ENCODE measurements at regions not wholly inside any gene's neighbourhood (a gene's known extent, or its start where the extent isn't known, plus 50 kb on each side); places are given as distances from the start of the nearest gene placed in this dataset.
"Not testable (repeated sequence)": the region's sequence is repeated elsewhere in the genome, so short reads cannot be mapped to it uniquely, and the experiment has no call there.

DNA sequence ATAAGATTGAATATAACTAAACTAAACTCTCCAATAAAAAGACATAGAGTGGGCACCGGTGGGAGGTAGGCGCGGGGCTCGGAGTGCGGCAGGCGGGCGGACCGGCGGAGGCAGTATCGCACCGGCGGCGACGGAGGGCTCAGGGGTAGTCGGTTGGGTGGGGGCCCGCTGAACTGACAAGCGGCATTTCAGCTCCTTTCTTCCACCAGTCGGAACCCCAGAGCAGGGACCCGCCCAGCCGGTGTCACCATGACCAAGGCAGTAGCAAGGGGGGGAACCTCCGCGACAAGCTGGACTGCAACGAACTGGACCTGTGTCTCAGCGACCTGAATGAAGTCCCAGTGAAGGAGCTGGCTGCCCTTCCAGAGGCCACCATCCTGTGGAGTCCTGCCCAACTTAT, 156.7 kb downstream of the HINT1 start:
- no peak for ATAC-seq
- no peak for DNase-seq (ENCODE audit: low spot score)

DNA sequence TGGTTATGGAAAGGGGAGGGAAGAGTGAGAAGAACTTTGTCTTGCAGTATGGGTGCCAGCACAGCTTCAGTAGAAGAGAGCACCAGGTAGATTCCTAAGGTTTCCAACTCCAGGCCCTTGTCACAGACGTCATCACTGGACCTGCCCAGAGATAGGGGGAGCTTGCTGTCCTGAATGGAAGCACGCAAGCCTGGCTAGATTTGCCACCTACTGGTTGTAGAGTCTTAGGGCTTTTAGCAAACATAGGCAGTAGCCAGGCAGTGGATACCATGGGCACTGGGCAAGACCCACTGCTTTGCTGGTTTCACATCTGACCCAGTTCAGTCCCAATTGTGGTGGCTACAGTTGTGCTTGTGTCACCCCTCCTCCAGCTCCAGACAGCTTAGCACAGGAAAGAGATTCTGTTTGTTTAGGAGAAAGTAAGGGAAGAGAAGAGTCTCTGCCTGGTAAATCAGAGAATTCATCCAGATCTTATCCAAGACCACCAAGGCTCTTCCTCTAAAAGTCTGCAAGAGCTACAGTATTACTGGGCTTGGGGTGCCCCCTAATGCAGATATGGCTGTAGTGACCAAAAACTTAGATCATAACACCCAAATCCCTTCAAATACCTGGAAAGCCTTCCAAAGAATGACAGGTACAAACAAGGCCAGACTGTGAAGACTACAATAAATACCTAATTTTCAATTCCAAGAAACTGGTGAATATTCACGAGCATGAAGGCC, 158.9 kb downstream of the HINT1 start:
- DNase-seq (ENCODE audit: low spot score): no peak
- no peak for ATAC-seq

DNA sequence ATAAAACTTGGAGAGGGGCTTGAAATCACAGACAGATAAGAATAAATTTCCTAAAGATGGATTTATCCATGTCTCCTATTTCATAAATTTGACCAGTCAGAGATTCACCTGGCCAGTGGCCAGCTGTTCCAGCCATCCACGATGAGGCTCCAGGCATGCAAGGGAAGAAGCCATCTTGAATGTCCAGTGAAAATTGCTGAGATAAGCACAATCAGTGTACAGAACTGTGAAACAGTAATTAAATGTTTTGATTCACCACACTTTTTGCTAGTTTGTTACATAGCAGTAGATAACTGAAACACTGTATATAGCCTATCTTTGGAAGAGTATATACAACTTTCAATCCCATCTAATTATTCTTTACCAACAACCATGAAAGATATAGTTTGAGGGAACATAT, 163.5 kb downstream of the HINT1 start:
- ATAC-seq (no peak), DNase-seq (ENCODE audit: low spot score) (no peak)

DNA sequence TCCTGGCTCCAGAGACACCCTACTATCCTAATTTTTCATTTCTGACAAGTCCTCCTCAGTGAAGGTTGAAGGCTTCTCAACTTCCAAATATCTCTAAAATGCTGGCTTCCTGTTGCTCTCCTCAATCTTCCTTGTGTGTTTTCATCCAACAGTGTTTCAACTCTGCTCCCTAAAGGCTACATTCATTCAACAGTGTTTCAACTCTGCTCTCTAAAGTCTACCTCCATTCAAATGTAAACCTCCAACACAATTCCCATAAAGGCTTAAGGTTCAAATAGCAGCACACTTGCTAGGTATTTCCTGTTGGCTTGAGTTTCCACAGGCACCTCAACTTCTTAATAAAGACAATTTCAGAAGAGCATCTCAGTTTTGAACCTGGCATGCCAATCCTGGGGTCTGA, 164.8 kb downstream of the HINT1 start:
- DNase-seq (ENCODE audit: low spot score) (no peak), ATAC-seq (no peak)

DNA sequence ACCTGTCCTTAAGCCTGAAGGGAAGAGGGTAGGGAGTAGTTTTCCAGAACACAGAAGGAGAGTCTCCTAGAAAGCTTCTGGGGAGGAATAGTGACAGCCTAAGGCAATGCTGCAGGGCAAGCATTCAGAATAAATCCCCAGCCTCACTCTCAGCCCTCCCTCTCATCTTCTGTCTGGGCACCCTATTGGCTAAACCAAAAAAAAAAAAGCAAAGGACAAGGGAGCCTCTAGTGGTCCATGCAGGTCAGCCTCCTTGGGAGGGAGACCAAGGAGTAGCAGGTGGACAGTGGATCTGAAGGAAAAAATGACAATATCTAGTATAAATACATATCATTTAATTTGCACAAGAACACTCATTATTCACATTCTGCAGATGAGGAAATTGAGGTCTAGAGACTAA, 168.3 kb downstream of the HINT1 start:
- not testable (repeated sequence) for DNase-seq (ENCODE audit: low spot score); ATAC-seq

DNA sequence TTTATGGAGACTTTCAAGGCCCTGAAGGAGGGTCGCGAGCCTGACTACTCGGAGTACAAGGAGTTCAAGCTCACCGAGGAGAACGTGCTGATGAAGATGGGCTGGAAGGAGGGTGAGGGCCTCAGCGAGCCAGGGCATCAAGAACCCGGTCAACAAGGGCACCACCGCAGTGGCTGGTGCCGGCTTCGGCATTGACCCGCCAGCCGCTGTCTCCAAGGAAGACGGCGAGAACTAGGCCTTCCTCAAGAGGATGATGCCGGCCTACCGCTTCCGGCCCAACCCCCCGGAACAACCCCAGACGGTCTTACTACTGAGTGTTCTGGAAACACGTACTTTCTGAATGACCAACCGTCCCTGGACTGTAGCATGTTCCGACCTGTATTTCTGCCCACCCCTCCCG, 169.2 kb downstream of the HINT1 start:
- no peak for ATAC-seq
- DNase-seq (ENCODE audit: low spot score): no peak

- ATAC-seq (no peak), DNase-seq (ENCODE audit: low spot score) (no peak)
Observed at GRCh38 chr5:130995254-130995515, 169.9 kb downstream of the HINT1 start.

DNA sequence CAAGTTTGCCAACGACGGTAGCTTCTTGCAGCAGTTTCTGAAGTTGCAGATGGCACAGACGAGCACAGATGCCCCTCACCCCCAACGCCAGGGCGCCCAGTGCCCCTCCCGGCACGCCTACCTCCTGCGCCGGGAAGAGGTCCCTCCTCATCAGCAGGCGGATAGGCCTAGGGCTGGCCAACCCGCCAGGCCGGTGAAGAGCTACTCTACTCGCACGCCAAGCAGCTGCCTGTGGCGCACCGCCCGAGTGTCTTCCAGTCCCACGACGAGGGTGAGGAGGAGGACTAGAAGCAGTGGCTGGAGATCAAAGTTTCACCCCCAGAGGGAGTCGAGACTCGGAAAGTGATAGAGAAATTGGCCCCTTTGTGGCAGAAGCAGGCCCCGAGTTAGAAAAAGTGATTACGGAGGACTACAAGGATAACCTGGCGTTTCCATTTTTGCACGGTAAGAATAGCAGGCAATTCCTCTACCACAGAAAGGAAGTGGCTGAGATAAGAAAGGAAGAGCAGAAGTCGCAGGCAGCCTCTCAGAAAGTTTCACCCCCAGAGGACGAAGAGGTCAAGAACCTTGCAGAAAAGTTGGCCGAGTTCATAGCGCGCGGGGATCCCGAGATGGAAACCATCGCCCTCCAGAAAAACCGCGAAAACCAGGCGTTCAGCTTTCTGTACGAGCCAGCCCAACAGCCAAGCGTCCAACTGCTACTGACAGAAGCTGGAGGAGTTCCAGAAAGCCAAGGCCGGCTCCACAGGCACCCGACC, 170.4 kb downstream of the HINT1 start:
- no peak for ATAC-seq
- DNase-seq (ENCODE audit: low spot score): no peak

DNA sequence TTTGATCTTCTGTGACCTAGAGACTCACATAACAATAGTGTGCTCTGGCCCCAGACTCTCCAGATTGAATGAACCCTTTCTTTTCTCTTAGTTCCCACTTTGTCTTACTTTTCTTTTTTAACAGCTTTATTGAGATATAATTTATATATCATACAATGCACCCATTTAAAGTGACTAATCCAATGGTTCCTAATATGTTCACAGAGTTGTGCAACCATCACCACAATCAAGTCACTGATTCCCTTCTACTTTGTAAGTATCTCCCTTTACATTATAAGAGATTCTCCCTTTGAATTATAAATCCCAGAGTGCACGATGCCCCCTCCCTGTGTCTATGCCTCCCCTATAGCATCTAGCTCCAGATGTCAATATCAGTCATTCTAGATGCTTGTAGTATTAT, 172.4 kb downstream of the HINT1 start:
- ATAC-seq (no peak), DNase-seq (ENCODE audit: low spot score) (no peak)

GRCh38 chr5:130992095-130992494, 173.0 kb downstream of the HINT1 start:
- DNase-seq (ENCODE audit: low spot score) (no peak), ATAC-seq (no peak)

DNA sequence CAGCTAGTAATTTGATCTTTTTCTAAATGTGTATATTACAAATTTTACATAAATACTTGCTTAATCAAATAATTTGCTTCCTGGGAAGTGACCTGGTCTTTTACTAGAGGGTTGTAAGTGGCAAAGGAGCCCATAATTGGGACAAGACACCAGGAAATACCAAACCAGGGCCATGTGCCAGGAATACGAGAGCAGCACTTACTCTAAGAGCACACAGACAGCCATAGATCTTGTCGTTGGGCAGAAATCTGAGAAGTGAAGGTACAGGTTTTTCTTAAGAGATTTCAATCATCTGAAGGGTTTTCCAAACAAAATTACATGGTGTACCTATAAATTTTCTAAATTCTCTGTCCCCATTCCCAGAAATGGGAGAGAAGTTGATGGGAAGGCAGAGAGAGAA, 179.3 kb downstream of the HINT1 start:
- ATAC-seq: no peak
- no peak for DNase-seq (ENCODE audit: low spot score)

- no peak for ATAC-seq
- DNase-seq (ENCODE audit: low spot score): no peak
Observed at GRCh38 chr5:130981663-130982062, 183.4 kb downstream of the HINT1 start.

- DNase-seq (ENCODE audit: low spot score): no peak
- no peak for ATAC-seq
Observed at GRCh38 chr5:130978475-130978874, 186.6 kb downstream of the HINT1 start.

DNA sequence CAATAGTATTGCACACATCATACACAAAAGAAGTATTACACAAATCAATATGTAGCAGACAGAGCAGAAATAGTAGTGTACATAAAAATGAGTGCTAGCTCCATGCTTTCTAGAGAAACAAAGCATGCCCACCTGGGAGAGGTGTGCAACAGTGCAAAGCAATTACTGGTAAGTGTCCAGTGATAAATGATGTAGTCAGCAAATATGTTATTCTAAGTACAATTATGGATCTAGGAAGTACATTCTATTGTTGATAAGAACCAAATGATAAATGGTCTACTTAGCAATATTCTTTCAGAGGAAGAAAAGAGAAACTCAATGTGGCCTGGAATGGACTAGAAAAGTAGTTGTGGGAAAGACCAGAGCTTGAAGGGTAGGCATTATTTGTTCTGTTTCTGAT, 188.6 kb downstream of the HINT1 start:
- DNase-seq (ENCODE audit: low spot score) (no peak), ATAC-seq (no peak)

DNA sequence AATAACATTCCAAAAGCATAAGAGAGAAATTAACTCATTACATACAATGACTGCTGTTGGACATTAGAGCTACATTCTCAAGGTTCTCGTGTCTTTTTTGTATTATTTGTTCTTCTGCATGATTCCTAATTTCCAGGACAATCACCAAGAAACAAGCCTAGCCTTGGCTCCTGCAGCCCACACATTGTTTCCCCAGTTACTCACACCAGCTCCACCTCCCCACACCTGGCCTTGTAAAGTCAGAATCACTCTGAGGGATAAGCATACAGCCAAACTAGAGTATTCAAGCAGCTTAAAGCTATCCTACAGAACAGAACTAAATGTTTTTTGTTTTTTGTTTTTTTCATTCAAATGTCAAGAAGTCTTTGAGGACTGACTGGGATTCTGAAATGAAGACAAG, 189.2 kb downstream of the HINT1 start:
- ATAC-seq (no peak), DNase-seq (ENCODE audit: low spot score) (no peak)

- ATAC-seq (no peak), DNase-seq (ENCODE audit: low spot score) (no peak)
Observed at GRCh38 chr5:130975299-130975698, 189.8 kb downstream of the HINT1 start.

DNA sequence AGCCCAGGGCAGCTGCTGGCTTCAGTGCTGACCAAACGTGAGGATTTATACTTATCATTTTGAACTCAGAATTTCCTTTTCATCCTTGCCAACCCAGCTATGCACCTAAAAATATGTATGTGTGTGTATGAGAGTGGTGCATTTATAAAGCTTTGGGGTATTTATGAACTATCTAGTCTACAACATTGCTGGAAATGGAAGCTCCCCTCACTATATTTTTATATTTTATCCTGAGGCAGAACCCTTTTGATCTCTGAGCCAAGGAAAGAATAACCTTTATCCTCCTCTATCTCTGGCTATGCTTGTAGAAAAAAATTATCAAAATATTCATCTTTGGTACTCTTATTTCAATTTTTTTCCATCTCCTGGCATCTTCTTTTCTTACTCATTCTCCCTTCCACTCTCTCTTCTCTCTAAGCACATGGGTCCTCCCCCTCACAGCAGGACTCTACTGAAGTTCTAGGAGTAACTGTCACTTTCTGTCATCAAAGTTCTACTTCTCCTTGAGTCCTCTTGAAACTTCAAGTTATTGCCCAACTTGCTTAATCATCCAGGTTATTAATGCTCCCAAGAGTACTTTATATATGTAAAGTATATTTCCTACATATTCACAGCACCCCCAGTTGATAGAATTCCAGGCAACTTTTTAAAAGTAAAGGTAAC, 190.9 kb downstream of the HINT1 start:
- ATAC-seq: no peak

DNA sequence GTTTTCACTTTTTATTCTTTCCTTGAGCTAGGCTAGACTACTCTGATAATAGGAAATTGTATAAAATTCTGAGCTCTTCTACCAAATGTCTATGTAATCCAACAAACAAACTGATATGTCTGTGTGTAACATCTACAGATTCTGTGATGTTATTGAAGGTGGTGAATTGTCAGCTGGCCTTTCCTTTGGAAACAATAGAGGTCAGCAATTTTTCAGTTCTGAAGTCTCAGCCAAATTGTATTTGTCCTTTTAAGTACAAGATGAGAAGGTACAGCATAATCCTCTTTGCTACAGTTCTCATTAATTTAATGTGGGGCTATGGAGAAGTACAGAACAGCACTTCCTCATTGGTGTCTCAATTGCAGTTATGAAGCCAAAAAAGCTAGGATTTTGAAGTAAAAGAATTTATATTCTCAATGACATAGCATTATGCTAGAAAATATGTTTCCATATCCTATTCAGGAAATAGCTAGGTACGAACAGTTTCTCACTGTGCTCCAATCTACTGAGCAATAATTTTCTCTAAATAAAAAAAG, 198.0 kb downstream of the HINT1 start:
- DNase-seq (ENCODE audit: low spot score) (no peak), ATAC-seq (no peak)

More for the DNA sequence above, 190.9 kb downstream of the HINT1 start:
- DNase-seq (ENCODE audit: low spot score): no peak

- ATAC-seq: no peak
- DNase-seq (ENCODE audit: low spot score): no peak
Observed at GRCh38 chr5:130965920-130966319, 199.1 kb downstream of the HINT1 start.

- no peak for DNase-seq (ENCODE audit: low spot score)
- no peak for ATAC-seq
Observed at GRCh38 chr5:130965360-130965759, 199.7 kb downstream of the HINT1 start.

DNA sequence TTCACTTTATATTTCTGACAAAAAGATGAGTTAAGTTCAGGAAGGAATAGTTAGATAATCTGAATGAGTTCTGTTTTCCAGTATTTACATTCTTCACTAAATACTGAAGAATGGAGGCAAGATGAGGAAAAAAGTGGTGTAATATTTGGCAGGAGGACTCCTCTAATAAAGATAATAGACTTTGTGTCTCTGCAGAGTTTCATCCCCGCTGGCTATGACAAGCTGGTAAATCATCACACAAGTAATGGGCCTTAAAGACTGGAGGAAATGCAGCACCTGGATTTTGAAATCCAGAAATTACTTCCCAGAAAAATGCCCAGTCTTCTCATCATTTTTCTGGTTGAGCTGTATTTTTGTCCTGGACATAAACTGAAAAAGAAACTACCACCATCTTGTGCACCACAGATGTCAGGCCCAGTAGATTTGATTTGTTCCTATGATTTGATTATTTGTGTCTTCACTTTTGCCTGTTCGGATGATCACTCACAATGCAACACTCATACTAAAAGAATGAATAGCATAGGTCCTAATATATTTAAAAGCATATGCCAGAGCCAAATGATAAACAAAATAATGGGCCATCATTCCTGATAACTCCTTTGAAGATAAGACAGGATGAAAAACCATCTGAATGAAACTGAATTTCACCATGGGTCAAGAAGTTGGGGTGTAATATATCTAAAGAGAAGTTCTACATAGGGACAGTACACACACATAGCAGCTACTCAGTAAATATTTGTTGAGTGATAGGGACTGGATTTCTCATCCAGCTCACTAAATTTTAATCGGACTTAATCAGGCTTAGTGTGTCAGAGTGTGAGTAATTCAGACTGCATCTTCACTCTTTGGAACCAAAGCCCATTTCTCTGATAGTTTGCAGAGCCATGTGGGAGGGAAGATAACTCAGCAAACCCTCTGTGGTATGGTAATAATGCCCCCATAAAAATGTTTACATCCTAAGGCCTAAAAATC, 200.5 kb downstream of the HINT1 start:
- DNase-seq (ENCODE audit: low spot score): no peak
- no peak for ATAC-seq

Measured in left lobe of liver (tissue), 2 donors.